Fibroblast of lung (primary cell): ENCODE measurements at regions not wholly inside any gene's neighbourhood (a gene's known extent, or its start where the extent isn't known, plus 50 kb on each side); places are given as distances from the start of the nearest gene placed in this dataset.

ENCODE experiments used
- EZH2 ChIP-seq: IDR thresholded peaks from 2 replicates; pipeline ENCODE4 v1.5.1; 2012; ENCODE audit warnings: low read length, control low read depth, mild to moderate bottlenecking; ENCODE audit errors: missing control alignments
- TF ChIP-seq, protein P1 (sequence below), 2 donors: IDR thresholded peaks in 1 of 2; conservative IDR thresholded peaks in 1 of 2; 1 replicate in 1 of 2; 2 replicates in 1 of 2; pipeline ENCODE4 v1.5.1; 2011 to 2012; ENCODE audit warnings: low read length in 2 of 2, control low read depth in 1 of 2, inconsistent platforms in 1 of 2, low read depth in 1 of 2, mild to moderate bottlenecking in 1 of 2

DNA sequence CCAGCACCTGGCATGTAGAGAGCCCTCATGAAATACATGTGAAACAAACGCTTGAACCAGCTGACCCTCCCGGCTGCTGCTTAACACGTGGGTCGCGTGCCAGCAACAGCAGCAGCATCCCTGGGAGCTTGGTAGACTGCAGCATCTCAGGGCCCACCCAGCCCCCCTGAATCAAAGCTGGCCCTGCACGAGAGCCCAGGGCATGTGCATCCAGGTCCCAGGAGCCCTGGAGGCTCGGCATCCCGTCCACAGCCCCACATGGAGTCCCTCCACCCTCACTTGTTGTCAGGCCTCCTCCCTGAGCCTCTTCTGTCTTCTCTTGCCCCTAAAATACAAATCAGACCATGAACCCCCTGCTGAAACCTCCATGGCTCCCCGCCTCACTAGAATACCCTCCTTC lies 123.1 kb downstream of the MATN1 start:
- TF ChIP-seq EZH2, result no peak
- TF ChIP-seq, protein P1, sequence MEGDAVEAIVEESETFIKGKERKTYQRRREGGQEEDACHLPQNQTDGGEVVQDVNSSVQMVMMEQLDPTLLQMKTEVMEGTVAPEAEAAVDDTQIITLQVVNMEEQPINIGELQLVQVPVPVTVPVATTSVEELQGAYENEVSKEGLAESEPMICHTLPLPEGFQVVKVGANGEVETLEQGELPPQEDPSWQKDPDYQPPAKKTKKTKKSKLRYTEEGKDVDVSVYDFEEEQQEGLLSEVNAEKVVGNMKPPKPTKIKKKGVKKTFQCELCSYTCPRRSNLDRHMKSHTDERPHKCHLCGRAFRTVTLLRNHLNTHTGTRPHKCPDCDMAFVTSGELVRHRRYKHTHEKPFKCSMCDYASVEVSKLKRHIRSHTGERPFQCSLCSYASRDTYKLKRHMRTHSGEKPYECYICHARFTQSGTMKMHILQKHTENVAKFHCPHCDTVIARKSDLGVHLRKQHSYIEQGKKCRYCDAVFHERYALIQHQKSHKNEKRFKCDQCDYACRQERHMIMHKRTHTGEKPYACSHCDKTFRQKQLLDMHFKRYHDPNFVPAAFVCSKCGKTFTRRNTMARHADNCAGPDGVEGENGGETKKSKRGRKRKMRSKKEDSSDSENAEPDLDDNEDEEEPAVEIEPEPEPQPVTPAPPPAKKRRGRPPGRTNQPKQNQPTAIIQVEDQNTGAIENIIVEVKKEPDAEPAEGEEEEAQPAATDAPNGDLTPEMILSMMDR (conservative IDR thresholded peaks at IDR 0.05 in 1 of 2, IDR thresholded peaks at IDR 0.05 in 1 of 2; ENCODE audit: low read depth in 1 of 2, low read length in 2 of 2), result no peak
